CMK (cell line): ENCODE measurements at regions not wholly inside any gene's neighbourhood (a gene's known extent, or its start where the extent isn't known, plus 50 kb on each side); places are given as distances from the start of the nearest gene placed in this dataset.

Experiments used
- DNase-seq: peaks from one replicate; pipeline ENCODE4 v3.0.0-alpha.2; 2010; ENCODE audit warnings: low read depth

GRCh38 chr9:129326061-129327005, 148.3 kb upstream of the IER5L start:
- no peak for DNase-seq

DNA sequence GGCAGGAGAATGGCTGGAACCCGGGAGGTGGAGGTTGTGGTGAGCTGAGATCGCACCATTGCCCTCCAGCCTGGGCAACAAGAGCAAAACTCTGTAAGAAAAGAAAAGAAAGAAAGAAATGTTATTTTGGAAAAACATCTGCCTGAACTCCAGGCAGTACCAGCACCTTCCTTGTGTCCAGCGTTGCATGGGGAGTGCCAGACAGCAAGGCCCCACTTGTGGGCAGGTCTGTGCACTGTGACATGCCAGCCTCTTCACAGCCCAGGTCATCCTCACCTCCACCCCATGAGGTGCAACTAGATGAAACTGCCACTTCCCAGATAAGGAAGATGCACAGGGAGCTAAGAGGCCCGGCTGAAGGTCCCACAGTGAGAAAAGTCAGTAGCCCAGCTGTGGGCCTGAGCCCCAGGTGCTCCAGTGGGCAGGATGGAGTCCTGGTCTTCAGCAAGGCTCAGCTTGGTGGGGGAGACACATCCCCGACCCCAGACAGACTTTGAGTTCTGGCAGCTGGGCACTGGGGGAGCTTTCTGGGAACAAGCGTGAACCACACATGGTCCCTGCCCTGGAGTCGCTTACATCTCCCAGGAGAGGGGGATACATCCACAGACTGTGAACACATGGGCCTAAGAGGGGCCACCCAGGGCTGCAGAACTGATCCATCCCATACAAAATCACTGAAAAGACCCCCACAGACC, 146.9 kb upstream of the IER5L start:
- no peak for DNase-seq

DNA sequence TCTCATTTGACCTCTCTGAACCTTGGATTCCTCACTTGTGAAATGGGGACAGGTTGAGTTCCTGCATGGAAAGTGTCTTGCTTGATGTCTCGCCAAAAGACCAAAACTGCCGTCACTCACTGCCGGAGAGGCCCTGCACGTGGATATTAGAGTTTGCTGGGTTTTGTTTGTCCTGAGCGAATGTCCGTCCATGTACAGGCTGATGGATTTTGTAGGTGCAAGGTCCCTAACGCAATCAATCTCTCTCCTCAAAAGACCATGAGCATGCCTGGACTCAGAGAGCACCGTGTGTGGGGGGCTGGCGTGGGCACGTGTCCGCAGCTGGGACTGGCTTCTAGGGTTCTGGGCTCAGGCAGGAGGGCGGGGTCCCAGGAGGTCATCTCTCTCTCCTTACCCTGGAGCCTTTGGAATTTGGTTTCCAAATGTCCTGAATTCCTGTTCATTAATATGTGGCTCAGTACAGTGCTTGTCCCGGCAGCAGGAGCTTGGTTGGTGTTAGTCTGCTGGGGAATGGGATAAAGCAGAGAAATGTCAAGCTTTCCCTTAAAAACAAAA, 146.0 kb upstream of the IER5L start:
- no peak for DNase-seq

DNA sequence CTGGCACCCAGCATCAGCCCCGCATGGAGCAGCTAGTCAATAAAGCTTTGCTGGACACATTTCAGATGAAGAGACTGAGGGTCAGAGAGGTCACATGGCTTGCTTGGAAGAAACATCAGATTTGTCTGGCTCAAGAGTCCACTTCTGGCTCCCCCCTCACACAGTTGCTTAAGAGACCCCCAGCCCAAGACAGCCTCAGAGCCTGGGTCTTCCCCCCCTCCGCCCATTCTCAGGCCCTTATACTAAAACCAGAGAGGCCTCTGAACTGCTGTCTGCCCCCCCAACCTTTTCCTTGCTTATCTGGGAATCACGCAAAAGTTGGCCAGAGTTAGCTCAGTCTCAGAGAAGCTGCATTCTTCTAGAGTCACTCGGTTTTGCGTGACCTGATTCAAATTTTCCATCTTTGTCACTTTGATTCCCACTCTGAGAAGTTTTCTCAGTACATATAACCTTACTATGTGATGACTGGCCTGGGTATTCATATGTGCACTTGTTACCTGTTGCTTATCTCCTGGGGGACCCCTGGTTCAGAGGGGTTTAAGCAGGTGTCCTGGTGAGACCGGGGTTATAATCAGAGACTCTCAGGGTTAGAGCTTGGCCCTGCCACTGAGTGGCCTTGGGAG, 145.4 kb upstream of the IER5L start:
- DNase-seq = no peak

DNA sequence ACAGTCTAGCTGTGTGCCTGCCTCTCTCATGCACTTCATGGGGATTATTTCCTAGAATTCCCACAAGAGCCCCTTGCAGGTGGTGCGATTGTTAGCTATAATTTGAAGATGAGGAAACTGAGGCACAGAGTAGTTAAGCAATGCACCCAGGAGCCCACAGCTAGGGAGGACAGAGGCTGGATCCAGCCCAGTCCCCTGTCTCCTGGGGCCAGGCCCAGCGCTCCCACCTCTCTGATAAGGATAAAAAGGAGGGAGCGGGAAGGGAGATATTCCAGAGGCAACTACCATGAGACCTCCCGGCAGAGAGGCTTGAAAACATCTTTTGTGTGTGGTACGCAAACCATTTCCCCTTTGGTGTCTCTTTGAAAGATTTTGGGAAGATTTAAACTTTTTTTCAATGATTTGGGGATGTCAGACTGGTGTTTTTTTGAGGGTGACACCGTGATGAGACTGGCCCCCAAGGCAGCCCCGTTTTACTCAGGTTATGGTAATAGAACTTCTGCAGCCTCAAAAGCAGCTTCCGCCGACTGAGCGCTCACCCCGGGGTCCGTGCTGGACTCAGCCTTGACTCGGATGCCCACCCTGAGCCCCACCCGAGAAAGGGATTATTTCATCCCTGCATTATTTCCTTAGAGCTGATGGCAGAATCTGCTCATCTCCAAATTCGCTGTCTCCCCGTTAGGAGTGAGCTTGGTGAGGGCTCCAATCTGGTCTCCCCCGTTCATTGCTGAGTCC, 144.7 kb upstream of the IER5L start:
- DNase-seq = no peak

DNA sequence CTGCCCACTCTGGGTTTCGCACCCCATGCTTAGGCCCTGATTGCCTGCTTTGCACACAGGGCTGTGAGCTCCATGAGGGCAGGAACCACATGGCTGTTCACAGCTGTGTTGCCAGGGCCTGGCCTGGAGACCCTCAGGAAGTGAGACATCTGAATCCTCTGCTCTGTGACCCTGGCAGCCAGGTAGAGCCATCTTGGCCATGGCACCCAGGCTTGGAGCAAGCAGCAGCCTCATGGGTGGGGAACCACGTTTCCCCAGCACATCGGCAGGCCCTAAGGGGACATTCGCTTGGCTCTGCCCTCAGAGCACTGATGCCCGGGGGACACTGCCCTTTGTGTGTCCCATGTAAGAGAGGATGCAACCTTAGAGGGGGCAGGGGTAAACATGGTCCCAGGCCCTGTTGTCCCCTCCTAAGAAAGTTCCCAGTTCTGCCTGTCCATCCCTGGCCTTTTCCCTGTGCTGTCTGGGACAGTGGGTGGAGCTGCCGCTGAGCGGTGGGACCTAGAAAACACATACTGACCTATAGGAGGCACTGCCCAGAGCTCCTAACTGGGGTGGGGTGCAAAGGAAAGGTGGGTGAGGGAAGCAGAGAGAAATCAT, 144.1 kb upstream of the IER5L start:
- no peak for DNase-seq

DNA sequence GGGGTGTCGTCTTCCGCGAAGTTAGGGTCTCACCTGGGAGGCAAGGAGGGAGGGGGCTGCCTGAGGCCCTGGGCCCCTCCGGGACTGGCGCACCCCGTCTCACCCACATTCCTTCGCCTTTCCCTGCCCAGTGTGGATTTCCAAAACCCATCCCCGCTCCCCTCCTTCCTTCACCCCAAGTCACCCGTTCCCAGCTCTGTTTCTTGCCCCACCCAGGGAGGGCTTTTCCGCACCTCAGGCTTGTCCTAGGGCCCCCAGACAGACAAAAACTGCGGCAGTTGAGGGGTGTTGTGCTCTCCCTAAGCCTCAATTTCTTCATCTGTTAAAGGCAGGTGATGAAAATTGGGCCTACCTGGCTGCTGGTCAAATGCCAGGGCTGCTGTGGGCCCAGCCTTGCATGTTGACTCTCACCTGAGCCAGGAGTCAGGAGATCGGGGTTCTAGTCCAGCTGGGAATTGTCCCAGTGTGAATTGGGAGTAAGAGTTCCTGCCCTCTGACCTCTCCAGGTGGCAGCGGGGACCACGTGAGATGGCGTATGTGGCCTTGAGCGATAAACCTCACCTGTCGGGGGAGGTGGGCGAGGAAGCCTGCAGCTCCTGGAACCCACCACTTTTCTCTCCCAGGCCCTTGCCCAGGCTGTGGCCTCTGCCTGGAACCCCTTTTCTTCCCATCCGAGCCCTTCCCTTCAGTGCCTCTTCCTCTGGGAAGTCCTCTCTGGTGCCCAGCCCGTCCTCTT, 143.4 kb upstream of the IER5L start:
- DNase-seq = no peak

- no peak for DNase-seq
Observed at GRCh38 chr9:129320575-129321285, 142.7 kb upstream of the IER5L start.

DNA sequence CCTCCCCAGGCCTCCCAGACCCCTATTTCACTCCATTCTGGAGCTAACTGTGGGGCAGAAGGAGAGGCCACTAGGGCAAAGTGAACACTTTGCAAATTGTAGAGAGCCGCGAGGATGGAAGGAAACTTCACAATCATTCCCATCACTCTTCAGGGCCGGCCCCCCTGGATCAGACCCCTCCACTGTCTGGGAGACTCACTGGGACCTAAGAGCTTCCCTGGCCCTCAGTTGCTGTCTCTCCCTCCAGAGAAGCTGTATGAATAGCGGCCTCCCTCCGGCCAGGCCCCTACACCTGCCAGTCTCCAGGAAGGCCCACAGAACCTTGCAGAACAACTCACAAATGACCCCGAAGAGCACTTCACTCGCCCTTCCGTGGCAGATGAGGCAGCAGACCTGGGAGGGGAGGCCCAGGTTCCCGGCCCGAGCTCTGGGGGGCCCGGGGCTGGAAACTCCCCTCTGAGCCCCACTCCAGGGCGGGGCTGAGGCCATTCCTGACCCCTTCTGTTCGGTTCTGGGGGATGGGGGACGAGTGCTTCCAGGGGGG, 141.9 kb upstream of the IER5L start:
- no peak for DNase-seq

- no peak for DNase-seq
Observed at GRCh38 chr9:129319076-129319937, 141.2 kb upstream of the IER5L start.

DNA sequence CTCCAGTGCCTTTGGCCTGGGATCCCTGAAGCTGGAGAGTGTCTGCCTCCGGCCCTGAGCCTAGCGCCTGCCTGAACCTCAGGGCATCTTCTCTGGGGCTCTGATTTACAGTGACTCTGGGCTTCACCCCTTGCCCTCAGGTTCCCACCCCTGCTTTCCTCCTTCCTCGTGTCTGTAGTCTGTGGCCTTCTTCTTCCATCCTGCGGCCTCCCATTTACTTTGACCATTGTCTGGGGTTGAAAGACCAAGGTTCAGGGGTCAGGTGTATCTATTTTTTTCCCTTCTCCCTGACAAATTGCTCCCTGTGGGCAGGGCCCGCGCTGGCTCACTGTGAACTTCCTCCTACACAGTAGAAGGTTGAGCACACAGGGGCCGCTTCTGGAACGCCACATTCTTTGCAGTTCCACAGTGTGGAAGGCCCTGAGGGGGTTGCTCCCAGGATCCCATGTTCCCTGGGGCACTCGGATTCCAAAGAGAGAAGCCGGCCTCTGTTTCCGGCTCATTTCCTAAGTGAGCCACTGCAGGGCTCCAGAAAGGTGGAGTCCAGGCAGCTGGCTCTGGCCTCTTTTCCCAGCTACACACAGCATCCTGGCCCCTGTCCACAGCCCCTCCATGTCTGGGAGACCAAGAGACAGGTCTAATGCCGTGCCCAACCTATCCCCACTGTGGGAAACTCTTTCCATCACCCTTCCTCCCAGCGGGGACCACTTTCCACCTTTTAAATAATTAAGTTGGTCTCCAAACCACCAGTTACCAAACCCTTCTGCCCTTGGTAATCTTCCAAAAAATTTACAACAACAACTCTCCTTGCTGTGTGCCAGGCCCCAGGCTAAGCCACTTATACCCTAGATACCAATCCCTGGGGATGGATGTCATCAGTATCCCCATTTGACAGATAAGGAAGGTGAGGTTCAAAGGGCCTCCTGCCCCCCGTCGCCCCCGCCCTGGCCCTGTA, 140.3 kb upstream of the IER5L start:
- DNase-seq = no peak

- DNase-seq = no peak
Observed at GRCh38 chr9:129317179-129318011, 139.3 kb upstream of the IER5L start.

DNA sequence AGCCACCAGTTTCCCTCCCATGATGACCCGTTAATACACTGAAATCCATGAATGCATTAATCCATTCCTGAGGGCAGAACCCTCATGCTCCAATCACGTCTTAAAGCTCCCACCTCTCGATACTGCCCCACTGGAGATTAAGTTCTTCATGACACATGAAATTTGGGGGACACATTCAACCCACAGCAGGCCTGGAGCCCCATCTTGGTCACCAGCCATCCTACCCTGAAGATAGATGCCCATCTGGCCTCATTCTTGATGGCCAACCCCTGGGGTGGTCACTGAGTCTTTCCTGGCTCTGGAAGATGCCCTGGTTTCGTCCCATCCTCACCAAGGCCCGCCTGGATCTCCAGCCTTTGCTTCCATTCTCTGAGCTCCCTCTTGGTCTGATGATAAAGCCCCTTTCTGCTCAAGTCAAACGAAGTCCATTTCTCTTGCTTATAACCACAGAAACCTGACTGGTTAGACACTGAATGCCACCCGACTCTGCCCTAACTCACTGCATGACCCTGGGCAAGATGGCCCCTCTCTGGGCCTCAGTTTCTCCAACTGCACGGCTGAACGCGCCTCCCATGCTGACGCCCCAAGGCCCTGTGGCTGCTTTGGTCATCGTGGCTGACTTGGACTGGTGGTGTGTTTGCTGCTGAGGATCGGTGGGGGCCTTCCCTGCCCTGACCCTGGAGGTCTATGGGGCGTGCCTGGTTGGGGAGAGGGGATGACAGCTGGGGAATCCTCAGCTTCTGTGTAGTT, 138.4 kb upstream of the IER5L start:
- no peak for DNase-seq

DNA sequence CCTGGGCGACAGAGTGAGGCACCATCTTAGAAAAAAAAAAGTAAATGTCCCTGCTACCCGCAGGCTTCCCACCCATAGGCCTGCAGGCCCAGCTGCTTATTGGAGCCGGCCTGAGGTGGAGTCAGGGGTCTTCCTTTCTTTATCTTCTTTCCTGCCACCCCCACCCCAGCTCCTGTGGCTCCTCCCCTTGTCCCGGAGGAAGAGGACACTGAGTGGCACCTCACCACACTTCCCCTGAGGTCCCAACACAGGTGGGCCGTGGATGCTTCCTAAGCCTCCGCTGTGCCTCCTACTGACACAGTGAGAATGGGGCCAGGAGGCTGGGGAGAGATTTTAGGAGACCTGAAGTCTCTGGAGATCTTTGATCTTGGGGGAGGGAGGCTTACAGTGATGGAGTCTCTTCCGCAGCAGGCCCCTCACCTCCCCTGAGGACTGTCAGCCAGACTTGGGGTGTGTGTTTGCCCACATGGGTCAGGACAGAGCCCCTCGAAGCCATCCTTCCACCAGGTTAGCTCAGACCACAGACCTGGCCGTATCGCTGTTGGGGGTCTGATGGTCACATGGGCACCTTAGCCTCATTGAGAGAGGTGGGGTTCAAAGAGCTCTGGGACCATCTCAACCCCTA, 135.4 kb upstream of the IER5L start:
- no peak for DNase-seq
